ENCODE measurements at regions not wholly inside any gene's neighbourhood (a gene's known extent, or its start where the extent isn't known, plus 50 kb on each side); places are given as distances from the start of the nearest gene placed in this dataset.

DNA sequence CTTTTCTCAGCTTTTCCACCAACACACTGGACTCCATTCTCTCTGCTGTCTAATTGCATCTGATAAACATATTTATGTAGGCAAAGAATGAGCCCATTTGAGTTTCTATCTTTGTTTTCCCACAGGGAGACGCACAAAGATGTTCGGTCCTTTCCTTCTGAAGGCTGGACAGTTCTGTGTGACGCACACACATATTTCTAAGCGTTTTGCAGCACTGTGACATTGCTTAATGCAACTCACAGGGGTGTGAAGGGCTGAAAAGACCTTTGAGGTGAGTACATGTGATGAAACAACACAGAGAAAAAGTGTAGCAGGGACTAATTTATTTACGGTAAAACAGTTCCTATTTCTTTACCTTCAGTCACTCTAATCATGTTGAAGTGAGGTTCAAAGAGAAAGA lies 323.1 kb upstream of the RUNX1 start:
- TF ChIP-seq CTCF (IDR thresholded peaks at IDR 0.05) = no peak
- no peak for TF ChIP-seq POLR2AphosphoS5 (IDR thresholded peaks at IDR 0.05)

Measured in suprapubic skin (tissue), 3 donors.